HG03097 (cell line): ENCODE measurements at regions not wholly inside any gene's neighbourhood (a gene's known extent, or its start where the extent isn't known, plus 50 kb on each side); places are given as distances from the start of the nearest gene placed in this dataset.
"Not testable (repeated sequence)": the region's sequence is repeated elsewhere in the genome, so short reads cannot be mapped to it uniquely, and the experiment has no call there.

Experiments used
- ATAC-seq: cut with Tn5 transposase; IDR thresholded peaks from one replicate; pipeline ENCODE4 v1.9.1; 2021; ENCODE audit not compliant: unreplicated experiment, low FRiP score

DNA sequence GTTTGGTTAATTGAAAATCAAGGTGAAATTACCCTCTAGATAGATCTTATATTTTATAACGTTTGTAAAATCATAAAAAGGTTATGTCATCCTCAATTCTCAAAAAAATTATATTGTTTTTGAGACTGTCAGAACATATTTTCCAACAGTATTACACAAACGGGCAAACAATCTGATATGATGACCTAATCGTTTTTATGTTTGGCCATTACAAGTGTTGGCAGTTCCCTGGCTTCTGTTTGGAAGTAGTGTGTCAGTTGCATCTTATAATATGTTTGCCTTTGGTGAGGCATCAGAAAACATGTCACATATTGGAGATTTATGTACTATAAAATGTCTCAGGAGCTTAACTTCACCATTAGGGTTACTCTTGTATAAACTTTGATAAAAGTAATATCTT is 308.1 kb upstream of the EPHA7 start:
- ATAC-seq = no peak

DNA sequence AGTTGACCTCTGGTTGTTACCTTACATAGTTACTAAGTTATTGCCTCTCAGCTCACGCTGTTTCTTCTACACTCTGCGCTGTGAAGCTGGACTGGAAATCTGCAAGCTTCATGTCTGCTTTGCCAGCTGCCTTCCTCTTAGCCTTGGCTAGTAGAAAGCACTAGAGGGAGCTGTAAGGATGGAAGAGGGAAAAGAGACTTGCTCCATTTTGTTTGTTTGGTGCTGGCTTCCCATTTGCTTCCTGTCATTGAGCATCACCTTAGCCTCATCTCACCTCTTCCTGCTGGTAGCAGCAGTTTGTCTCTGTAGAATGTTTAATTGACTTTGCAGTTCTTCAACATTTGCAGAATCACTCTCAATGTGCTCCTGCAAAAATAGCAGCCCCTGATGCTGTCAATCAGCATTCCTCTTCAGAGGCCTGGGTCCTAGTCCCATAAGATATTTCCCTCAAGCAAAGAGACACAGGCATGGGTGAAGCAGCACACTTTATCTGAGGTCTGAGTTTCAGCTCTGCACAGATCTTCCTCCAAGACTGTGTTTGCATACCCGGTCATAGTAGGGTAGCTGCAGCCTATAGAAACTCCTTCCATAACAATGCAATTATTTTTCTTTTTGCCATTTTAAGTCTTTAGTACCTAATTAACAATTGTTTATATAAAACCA is 302.2 kb upstream of the EPHA7 start:
- ATAC-seq = no peak

DNA sequence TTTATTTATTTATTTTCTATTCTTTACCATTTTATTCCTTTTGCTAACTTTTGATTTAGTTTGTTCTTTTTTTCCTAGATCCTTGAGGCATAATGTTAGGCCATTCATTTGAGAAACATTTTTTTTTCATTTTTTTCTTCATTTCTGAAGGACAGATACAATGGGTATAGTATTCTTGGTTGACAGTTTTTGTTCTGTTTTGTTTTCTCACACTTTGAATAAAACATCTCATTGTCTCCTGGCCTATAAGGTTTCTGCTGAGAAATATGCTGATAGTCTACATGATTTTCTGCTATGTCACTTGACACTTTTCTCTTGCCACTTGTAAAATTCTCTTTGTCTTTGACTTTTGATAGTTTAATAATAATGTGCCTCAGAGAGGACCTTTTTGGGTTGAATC is 294.6 kb upstream of the EPHA7 start:
- ATAC-seq = no peak

DNA sequence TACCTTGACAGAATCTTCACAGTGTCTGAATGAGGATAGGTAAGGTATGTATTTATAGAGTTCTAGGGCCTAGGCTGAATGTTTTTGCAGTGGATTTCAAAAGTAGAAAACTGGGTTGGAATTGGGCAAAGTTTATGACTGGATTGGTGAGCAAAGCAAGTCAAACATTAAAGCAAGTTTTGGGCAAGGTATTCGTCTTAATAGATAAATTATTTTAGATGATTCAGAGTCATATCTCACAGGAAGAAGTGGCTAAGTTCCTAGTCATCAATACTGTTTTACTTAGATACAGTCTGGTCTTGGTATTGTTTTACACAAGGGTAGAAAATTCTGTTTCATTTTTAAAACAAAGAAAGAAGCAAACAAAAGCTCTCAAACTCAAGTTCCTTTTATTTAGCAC is 284.1 kb upstream of the EPHA7 start:
- no peak for ATAC-seq

DNA sequence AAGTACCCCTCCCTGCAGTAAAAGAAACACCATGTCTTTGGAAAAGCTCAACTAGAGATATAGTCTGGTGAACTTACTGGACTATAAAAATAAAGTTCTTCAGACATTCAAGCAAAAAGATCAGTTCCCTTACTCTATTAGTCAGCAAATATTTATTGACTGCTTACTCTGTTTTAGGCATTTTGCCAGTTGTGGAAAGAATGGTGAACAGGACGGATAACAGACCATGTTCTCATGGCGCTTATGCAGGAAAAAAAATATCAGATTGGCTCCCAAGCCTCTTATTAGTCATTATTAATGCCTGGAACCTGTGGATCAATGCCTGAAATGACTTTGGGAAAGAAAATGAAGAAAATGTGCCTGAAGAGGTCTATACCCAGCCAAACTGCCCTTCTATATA is 282.2 kb upstream of the EPHA7 start:
- ATAC-seq = no peak

DNA sequence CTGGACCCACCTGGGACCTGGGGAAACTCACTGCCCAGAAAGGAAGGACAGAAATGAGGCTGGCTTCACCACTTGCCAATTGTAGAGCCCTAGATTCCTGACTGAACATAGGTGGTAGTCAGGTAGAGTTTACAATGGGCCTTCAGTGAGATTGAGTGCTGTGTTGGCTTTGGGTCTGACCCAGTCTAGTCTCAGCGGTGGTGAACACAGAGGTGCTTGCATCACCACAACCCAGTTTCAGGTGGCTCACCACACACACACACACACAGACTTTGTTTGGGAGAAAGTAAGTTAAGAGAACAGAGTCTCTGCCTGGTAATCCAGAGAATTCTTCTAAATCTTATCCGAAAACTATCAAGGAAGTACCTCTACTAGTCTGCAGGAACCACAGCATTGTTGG is 266.1 kb upstream of the EPHA7 start:
- ATAC-seq = no peak

DNA sequence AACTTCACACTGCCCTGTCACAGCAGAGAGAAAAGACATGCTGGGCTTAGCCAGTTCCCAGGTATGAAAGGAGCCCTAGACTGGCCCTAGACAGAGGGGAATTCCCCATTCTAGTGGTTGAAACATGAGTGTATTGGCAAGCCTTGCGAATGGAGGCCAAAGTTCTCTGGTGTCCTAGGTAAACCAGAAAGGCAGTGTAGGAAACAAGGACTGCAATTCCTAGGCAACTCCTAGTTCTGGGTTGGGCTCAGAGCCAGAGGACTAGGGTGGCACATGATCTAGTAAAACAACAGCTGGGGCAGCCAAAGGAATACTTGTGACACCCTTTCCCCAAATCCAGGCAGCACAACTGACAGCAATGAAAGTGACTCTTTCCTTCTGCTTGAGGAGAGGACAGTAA is 265.0 kb upstream of the EPHA7 start:
- ATAC-seq = no peak

DNA sequence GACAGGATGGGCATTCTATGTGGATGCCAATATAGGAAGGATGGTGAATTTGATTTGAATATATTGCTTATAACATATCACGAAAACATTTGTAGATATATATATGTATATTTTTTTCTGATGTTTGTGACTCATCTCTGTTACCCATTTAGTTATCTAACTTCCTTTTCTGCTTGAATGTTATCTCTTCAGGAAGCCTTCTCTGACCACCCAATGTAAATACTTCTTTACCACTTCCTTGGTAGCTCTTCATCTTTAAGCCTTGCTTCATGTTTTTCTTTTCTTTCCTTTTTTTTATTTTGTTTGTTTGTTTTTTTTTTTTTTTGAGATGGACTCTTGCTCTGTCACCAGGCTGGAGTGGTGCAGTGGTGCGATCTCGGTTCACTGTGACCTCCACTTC is 260.5 kb upstream of the EPHA7 start:
- no peak for ATAC-seq

DNA sequence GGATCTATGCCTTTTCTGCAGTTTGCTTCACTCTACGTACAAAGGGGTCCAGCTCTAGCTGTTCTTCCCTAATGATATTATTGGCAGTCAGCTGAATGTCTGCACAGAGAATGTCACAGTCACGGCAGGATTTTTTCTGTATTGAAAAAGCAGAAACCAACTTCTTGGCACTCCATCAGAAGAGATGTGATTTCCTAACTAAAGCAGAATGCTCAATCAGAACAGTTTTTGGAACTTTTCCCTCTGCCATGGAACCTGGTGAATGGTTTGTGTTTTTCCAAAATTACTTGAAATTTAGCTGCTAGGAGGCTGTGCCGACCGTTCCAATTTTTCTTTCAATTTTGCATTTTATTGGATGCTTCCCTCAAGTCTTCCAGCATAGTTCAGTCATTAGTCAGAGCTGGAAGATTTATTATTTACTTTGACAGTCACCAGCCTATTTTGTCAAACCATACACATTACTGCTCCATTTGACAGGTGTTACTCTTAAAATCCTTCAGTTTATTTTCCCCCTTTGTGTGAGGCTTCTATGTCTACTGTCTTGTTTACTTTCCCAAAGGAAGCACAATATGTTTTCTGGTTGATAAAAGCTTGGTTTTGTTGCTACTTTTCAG is 259.6 kb upstream of the EPHA7 start:
- no peak for ATAC-seq

DNA sequence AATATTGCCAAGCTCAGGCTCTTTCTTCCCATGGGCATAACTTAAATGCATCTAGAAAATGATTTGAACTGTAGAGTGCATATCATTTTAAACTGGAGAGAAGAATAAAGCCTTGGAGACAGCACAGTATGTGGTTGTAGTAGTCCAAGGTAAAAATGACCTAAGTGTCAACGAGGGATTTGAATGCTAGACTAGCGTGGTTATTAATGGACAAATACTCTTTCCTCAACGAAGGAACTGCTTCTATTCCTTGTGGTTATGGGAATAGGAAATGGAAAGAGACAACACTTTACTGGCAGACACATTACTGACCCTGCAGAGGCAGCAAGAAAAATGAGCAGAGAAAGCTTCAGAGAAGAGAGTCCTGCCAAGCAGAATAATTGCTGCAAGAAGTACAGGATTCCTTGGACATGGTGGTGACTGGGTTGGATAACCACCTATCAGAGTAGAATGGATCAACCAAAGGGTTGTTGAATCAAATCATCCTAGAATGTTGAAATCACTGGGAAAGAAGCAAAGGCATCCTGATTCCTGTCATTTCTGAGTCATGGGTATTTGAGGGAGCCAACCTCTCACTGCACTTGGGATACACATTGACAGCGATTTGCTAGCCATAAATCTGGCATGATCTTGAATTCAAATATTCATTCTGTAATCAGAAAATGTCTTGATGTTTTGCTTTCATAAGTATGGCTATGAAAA is 258.1 kb upstream of the EPHA7 start:
- ATAC-seq = no peak

DNA sequence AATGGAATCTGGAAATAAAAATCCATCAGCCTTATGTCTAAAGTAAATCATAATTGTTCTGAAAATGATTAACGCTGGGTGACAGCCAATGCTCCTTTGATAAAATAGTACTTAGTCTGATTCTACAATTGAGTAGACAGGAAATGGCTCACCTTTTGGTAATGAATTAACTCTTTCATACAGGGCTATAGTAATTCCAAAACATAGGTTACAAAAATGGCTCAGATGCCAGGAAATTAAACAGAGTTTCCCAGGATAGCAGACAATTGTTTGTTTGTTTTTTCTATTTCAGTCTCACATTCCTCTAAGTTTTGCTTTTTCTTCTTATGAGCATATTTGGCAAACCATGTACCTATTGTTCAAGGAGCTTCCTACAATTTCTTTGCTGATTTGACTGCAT is 257.2 kb upstream of the EPHA7 start:
- ATAC-seq = no peak

DNA sequence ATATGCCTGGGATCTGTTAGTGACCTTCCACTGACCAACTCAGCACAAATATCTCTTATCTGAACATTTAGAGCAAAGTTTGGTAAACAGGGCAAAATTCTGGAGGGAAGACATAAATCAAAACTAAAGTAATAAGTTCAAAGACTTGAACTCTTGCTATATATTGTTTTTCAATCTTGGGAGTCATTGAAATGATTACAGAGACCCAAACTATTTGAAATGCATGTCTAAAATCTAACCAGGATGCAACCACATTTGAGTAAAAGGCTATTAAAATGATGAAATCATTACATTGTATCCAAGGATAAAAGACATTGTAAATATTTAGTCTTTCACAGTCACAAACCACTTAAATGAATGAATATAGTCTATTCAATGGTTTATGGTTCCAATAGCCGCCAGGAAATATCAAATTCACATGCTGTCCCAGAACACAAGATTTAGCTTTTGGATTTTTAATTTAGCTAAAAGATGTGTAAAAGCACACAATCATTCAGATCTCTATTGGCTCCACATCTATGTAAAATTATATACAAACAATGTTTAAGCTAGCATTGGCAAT is 256.6 kb upstream of the EPHA7 start:
- no peak for ATAC-seq

DNA sequence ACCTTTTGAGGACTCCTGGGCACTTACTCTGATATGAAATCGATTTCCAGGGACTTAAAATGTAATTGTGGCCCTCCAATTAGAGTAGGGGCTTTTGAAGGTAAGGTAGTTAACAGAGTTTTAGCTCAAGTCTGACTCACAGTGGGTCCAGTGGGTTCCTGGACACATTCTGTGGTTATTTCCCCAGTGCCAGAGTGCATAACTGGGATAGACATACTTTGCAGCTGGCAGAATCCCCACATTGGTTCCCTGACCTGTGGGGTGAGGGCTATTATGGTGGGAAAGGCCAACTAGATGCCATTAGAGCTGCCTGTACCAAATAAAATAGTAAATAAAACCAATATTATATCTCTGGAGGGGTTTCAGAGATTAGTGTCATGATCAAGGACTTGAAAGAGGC is 243.8 kb upstream of the EPHA7 start:
- no peak for ATAC-seq

DNA sequence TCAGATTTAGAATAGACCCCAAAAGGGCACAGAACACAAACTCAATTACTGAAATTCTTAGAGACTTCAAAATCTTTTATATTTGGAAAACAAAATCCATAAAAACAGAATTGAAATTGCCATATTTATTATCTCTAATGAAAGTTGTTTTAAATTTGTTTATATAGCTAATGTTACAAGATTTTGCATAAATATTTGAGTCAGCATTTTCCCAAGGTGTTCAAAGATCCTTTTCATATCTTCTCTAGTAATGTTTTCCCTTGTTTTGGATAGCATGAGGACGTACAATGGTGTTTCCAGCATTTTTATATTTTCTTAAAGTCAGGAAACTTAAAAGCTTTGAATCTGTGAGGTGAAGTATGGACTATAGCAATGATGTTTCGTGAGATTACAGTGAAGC is 235.2 kb upstream of the EPHA7 start:
- no peak for ATAC-seq

DNA sequence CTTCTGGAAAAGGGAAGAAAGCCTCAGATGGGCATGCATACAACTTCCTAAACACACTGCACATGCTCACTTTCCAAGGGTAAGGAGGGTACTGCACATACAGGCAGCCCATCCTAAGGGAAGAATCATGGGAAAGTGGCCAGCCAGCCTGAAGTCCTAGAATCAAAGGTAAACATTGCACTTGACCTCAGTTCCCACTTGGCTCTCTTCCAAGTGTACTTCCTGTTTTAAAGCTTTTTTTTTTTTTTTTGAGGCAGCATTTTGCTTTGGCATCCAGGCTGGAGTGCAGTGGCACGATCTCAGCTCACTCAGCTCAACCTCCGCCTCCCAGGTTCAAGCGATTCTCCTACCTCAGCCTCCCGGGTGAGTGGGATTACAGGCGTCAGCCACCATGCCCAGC is 225.3 kb upstream of the EPHA7 start:
- no peak for ATAC-seq

DNA sequence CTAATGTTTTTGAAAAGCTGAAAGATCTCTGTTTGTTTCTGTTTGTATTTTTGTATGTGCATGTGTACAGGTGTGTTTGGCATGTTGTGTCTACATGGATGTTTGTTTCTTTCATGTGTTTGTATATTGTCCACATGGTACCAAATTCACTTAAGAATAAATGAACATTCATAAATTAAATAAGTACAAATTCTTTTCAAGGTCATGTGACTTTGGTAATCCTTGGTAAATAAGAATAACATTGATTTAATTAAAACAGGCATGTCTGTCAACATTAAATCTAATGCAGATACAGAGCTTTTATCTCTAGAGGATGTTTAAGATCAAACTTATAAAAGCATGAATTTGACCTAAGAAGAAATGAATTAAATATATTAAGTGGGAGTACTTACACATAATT is 219.8 kb upstream of the EPHA7 start:
- ATAC-seq = no peak

DNA sequence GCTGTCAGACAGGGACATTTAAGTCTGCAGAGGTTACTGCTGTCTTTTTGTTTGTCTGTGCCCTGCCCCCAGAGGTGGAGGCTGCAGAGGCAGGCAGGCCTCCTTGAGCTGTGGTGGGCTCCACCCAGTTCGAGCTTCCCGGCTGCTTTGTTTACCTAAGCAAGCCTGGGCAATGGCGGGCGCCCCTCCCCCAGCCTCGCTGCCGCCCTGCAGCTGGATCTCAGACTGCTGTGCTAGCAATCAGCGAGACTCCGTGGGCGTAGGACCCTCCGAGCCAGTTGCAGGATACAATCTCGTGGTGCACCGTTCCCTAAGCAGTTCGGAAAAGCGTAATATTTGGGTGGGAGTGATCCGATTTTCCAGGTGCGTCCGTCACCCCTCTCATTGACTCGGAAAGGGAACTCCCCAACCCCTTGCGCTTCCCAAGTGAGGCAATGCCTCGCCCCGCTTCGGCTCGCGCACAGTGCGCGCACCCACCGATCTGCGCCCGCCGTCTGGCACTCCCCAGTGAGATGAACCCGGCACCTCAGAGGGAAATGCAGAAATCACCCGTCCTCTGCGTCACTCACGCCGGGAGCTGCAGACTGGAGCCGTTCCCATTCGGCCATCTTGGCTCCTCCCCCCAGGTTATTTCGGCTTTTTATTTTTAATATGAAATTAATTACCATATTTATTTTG is 217.8 kb upstream of the EPHA7 start:
- ATAC-seq = not testable (repeated sequence)

DNA sequence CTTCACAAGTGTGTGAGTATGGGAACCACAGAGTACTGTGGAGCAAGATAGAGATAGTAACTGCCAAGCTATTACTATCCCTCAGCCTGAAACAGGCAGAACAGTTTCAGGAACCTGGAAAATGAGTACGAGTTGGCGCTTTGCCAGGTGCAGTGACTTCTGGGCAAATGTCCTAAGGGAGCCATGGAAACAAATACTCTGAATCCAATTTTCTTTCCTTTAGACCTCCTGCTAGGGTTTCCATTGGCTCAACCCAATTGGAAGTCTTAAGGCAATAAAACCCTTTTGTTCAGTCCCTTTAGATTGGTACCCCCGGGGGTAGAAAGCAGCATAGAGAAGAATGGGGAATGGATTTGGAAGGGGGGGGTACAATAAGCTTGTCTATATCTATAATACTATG is 205.0 kb upstream of the EPHA7 start:
- ATAC-seq = no peak

DNA sequence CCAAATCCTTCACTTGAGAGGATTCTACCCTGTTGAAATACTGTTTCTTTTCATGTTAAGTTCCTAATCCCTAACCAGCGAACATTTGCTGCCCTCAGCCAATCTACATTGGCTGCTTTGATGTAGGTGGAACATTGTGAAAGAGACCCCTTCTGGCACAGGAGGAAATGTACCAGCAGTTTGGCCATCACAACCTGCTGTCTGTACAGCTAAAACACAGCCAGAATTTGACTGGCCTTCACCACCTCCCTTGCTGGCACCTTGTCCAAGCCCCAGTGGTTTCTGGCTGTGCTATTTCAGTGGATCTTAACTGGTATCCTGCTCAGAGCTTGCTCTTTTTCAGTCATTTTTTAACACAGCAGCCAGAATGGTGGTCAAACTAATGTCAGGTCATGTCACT is 202.1 kb upstream of the EPHA7 start:
- ATAC-seq = no peak

DNA sequence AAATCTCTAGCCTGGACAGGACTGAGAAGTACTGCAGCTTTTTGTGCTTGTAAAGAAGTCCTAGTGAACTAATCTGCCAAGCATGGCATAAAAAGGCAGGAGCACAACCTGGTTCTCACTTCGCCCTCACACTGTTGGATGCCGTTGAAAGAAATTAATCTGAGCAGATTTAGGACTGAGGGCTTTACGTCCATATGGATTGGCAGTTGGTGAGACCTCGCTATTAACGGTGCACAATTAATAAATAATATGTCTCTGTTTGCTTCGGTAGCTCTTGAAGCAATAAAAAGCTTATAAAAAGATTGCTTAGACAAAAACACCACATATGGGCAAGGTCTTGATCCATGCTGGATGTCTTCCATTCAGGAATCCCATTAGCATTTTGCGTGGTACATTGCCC is 185.6 kb upstream of the EPHA7 start:
- ATAC-seq = no peak

DNA sequence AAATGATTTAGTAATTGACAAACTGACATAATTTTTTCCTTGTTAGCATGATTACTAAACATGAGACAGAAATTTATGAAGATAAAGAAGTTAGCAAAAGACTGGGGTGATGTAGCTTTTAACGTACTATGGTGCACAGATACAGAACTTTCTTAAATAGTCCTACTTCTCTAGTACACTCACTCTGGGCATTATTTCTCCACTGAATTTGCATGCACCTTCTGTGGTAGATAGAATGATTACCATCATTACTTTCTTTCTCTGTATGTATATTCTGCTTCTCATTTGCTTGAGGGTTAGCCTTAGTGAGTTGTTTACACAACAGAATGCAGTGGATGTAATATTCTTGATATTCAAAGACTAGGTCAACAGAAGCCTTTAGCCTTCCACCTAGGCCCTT is 173.1 kb upstream of the EPHA7 start:
- ATAC-seq = no peak
